Prostate gland (tissue), 2 donors: ENCODE measurements at regions not wholly inside any gene's neighbourhood (a gene's known extent, or its start where the extent isn't known, plus 50 kb on each side); places are given as distances from the start of the nearest gene placed in this dataset.

Source experiments
- DNase-seq: peaks from one replicate; pipeline ENCODE4 v3.0.0-alpha.2; 2019; ENCODE audit warnings: low spot score
- H3K27ac ChIP-seq, 2 donors: fragments of 200-600 bp; sonication (generic); 2 replicates each; pipeline ENCODE4 v1.5.1; 2017 to 2019
- H3K27me3 ChIP-seq: fragments of 200-600 bp; sonication (generic); replicated peaks from 2 replicates; pipeline ENCODE4 v1.5.1; 2019; ENCODE audit not compliant: insufficient read depth
- H3K36me3 ChIP-seq, 2 donors: fragments of 200-600 bp; sonication (generic); 1 replicate in 1 of 2; 2 replicates in 1 of 2; pipeline versions ENCODE4 v1.5.1 to v1.8.1; 2017 to 2019
- H3K4me1 ChIP-seq: fragments of 200-600 bp; sonication (generic); replicated peaks from 2 replicates; pipeline ENCODE4 v1.5.1; 2019
- H3K4me3 ChIP-seq, 2 donors: fragments of 200-600 bp; sonication (generic); 2 replicates each; pipeline ENCODE4 v1.5.1; 2017 to 2019
- H3K9me3 ChIP-seq: fragments of 200-600 bp; sonication (generic); 2 replicates; pipeline ENCODE4 v1.5.1; 2017
- POLR2A ChIP-seq: fragments of 450-650 bp; IDR thresholded peaks from one replicate; pipeline ENCODE4 v1.6.1; 2016; ENCODE audit warnings: antibody characterized with exemption, mild to moderate bottlenecking
- POLR2AphosphoS5 ChIP-seq: sonication (generic); formaldehyde crosslinking; IDR thresholded peaks from one replicate; pipeline ENCODE4 v1.6.1; 2017; ENCODE audit warnings: antibody characterized with exemption
- WGBS: methylation state at CpG from one replicate; pipeline ENCODE4 v1.1.5; 2018; 5-methylcytosine and 5-hydroxymethylcytosine counted together
- intact Hi-C: fragments of 100-400 bp; cut with DNase I; formaldehyde crosslinking; loops from one replicate; pipeline ENCODE4 v1.14.2; 2022
- TF ChIP-seq, protein P1 (sequence below), 4 experiments: fragments of 200-600 bp in 2 of 4; fragments of 450-650 bp in 2 of 4; sonication (generic) in 2 of 4; IDR thresholded peaks; 1 replicate in 3 of 4; 2 replicates in 1 of 4; pipeline ENCODE4 v1.5.1; 2016 to 2019; ENCODE audit warnings: antibody characterized with exemption in 4 of 4, mild to moderate bottlenecking in 2 of 4, moderate library complexity in 2 of 4

DNA sequence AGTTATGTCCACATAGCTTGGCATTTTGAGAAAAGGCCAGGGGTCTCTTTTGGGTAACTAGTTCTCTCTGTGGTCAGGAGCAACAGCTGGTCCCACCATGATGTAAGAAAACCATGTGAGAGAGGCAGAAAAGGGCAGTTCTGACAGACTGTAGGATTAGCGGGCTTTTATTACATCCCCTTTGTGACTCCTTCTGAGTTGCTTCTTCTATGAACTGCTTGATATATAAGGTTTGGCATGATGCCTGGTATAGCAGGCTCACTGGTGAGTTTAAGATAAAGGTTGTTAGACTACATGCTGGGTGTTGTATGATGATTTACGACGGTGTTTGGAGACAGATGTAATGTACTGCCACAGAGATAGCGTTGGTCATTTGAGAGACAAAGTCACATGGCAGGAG is 2308.1 kb upstream of the AGA start:
- no peaks in the 10 kb centered on the region for H3K27me3 ChIP-seq
- no peak for DNase-seq
- no peak overlapping the region for H3K4me3 ChIP-seq
- no peaks in the 10 kb centered on the region for H3K9me3 ChIP-seq
- no peak overlapping the region for H3K27ac ChIP-seq
- intact Hi-C loops, result no loop called here
- 30% methylated on average over 4 of the region's 4 CpGs for WGBS
- H3K36me3 ChIP-seq, result no peaks in the 10 kb centered on the region
- no peaks in the 10 kb centered on the region for H3K4me1 ChIP-seq
- no peak for TF ChIP-seq POLR2A
- TF ChIP-seq, protein P1, sequence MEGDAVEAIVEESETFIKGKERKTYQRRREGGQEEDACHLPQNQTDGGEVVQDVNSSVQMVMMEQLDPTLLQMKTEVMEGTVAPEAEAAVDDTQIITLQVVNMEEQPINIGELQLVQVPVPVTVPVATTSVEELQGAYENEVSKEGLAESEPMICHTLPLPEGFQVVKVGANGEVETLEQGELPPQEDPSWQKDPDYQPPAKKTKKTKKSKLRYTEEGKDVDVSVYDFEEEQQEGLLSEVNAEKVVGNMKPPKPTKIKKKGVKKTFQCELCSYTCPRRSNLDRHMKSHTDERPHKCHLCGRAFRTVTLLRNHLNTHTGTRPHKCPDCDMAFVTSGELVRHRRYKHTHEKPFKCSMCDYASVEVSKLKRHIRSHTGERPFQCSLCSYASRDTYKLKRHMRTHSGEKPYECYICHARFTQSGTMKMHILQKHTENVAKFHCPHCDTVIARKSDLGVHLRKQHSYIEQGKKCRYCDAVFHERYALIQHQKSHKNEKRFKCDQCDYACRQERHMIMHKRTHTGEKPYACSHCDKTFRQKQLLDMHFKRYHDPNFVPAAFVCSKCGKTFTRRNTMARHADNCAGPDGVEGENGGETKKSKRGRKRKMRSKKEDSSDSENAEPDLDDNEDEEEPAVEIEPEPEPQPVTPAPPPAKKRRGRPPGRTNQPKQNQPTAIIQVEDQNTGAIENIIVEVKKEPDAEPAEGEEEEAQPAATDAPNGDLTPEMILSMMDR (IDR thresholded peaks at IDR 0.05), result no peak
- no peak for TF ChIP-seq POLR2AphosphoS5

DNA sequence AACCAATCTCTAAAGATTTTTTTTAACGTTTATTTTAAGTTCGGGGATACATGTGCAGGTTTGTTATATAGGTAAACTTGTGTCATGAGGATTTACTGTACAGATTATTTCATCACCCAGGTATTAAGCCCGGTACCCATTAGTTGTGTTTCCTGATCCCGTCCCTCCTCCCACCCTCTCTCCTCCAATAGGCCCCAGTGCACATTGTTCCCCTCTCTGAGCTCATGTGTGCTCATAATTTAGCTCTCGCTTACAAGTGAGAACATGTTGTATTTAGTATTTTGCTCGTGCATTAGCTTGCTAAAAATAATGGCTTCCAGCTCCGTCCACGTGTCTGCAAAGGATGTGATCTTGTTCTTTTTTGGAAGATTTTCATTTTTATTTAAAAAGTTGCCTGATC is 2309.4 kb upstream of the AGA start:
- Histone ChIP-seq H3K9me3 (no peaks in the 10 kb centered on the region), H3K4me1 (no peaks in the 10 kb centered on the region), H3K27ac (no peak overlapping the region), H3K36me3 (no peaks in the 10 kb centered on the region), H3K4me3 (no peak overlapping the region), H3K27me3 (no peaks in the 10 kb centered on the region)
- intact Hi-C loops, result no loop called here
- DNase-seq, result no peak
- TF ChIP-seq POLR2A (no peak), POLR2AphosphoS5 (no peak)
- TF ChIP-seq, protein P1 (IDR thresholded peaks at IDR 0.05), result no peak
- 26% methylated on average over 8 of the region's 8 CpGs for WGBS

DNA sequence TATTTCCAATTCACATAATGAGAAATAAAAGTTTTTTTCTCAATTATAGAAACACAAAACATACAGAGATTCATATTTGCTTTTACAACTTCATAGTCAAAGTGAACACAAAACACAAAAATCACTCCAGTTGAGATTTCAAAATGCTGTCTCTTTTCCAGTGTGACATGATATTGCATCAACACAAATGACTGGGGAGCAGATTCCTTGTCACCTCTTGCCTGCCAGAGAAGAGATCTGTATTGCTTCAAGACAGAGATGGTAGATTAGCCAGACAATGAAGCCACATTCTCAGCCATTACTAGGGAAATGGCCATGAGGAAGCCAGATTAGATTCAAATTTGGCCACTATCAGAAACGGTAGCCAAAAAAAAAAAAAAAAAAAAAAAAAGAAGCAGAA is 2313.1 kb upstream of the AGA start:
- DNase-seq, result no peak
- Histone ChIP-seq H3K36me3 (no peaks in the 10 kb centered on the region), H3K4me3 (no peak overlapping the region), H3K27ac (no peak overlapping the region), H3K9me3 (no peaks in the 10 kb centered on the region), H3K4me1 (no peaks in the 10 kb centered on the region), H3K27me3 (no peaks in the 10 kb centered on the region)
- TF ChIP-seq POLR2AphosphoS5, result no peak
- no peak for TF ChIP-seq POLR2A
- TF ChIP-seq, protein P1 (IDR thresholded peaks at IDR 0.05), result no peak
- intact Hi-C loops, result no loop called here
- 74% methylated on average over 1 of the region's 1 CpG for WGBS

DNA sequence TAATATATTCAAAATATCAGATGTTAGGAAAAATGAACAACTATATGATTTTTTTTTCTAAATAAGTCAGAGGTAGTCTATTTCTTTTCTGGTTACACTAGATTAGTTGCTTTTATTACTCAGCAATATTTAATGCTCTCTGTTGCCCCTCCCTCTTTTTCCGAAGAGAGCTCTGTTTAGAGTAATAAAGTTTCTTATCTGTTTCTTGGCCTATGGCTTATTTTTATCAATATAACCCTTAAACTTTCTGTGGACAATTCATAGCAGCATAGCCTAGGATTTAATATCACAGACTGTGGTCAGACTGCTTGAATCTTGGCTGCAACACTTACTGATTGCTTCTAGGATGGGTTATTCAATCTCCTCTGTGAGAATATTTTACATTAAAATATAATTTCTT is 2315.4 kb upstream of the AGA start:
- WGBS, result 42% methylated on average over 1 of the region's 1 CpG
- intact Hi-C loops, result no loop called here
- H3K4me3 ChIP-seq, result no peak overlapping the region
- TF ChIP-seq POLR2A (no peak), POLR2AphosphoS5 (no peak)
- TF ChIP-seq, protein P1 (IDR thresholded peaks at IDR 0.05), result no peak
- DNase-seq, result no peak
- no peaks in the 10 kb centered on the region for H3K36me3 ChIP-seq
- no peak overlapping the region for H3K27ac ChIP-seq
- H3K4me1 ChIP-seq, result no peaks in the 10 kb centered on the region
- no peaks in the 10 kb centered on the region for H3K27me3 ChIP-seq
- no peaks in the 10 kb centered on the region for H3K9me3 ChIP-seq

DNA sequence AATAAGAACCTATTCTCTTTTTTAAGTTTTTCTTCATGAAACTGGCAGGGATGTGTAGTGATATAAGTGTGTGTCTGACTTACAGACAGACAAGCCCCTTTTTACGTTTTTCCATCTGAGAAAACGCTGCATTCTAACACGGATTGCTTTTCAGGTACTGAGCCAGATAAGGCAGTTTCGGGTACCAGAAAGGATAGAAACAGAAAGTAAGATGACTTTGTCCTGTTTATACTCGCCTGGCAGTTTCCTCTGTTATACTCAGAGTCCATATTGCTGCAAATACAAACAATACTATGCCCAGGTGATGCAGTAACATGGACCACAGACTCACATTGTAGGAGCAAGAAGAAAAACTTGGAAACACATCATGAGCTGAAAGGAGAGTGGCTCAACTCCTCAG is 2320.6 kb upstream of the AGA start:
- WGBS, result 82% methylated on average over 5 of the region's 5 CpGs
- no peaks in the 10 kb centered on the region for H3K9me3 ChIP-seq
- H3K4me1 ChIP-seq, result no peaks in the 10 kb centered on the region
- DNase-seq, result no peak
- no peak for TF ChIP-seq POLR2A
- no peak for TF ChIP-seq POLR2AphosphoS5
- TF ChIP-seq, protein P1 (IDR thresholded peaks at IDR 0.05), result no peak
- H3K27me3 ChIP-seq, result no peaks in the 10 kb centered on the region
- H3K27ac ChIP-seq, result no peak overlapping the region
- no peak overlapping the region for H3K4me3 ChIP-seq
- H3K36me3 ChIP-seq, result no peaks in the 10 kb centered on the region
- intact Hi-C loops, result no loop called here
